Thymus (tissue), 11 donors: ENCODE measurements at regions not wholly inside any gene's neighbourhood (a gene's known extent, or its start where the extent isn't known, plus 50 kb on each side); places are given as distances from the start of the nearest gene placed in this dataset.

ENCODE experiments used
- DNase-seq, 9 donors: peaks; one replicate each; pipeline ENCODE4 v3.0.0-alpha.2; 2013; ENCODE audit warnings: low spot score in 9 of 9, low read depth in 6 of 9, missing footprints in 1 of 9
- H3K27ac ChIP-seq, 2 donors: one replicate each; pipeline ENCODE4 v1.5.1; 2013; ENCODE audit warnings: control low read depth in 1 of 2, low read depth in 1 of 2, low read length in 1 of 2, mild to moderate bottlenecking in 1 of 2, moderate library complexity in 1 of 2
- H3K27me3 ChIP-seq, 2 donors: one replicate each; pipeline ENCODE4 v1.5.1; 2013; ENCODE audit warnings: low read length in 1 of 2; ENCODE audit not compliant: control insufficient read depth in 2 of 2, insufficient read depth in 1 of 2
- H3K36me3 ChIP-seq, 2 donors: one replicate each; pipeline ENCODE4 v1.5.1; 2013; ENCODE audit warnings: low read length in 1 of 2, mild to moderate bottlenecking in 1 of 2, moderate library complexity in 1 of 2; ENCODE audit not compliant: control insufficient read depth in 2 of 2, insufficient read depth in 2 of 2
- H3K4me1 ChIP-seq, 2 donors: one replicate each; pipeline ENCODE4 v1.5.1; 2013; ENCODE audit warnings: low read length in 2 of 2; ENCODE audit not compliant: control insufficient read depth in 2 of 2, insufficient read depth in 2 of 2
- H3K4me3 ChIP-seq, 2 donors: one replicate each; pipeline ENCODE4 v1.5.1; 2013; ENCODE audit warnings: low read length in 2 of 2, control low read depth in 1 of 2, mild to moderate bottlenecking in 1 of 2
- H3K9me3 ChIP-seq, 2 donors: one replicate each; pipeline ENCODE4 v1.5.1; 2013; ENCODE audit warnings: low read length in 1 of 2, mild to moderate bottlenecking in 1 of 2; ENCODE audit not compliant: control insufficient read depth in 2 of 2, insufficient read depth in 1 of 2
- WGBS: extraction: QIAGEN DNeasy Blood & Tissue Kit; methylation state at CpG from one replicate; pipeline ENCODE4 v1.1.7; 2013; 5-methylcytosine and 5-hydroxymethylcytosine counted together
- donor health status: healthy.

- H3K27ac ChIP-seq: no peak overlapping the region
- DNase-seq: no peak
- no peaks in the 10 kb centered on the region for H3K36me3 ChIP-seq
- H3K9me3 ChIP-seq: no peaks in the 10 kb centered on the region
- H3K4me1 ChIP-seq: no peaks in the 10 kb centered on the region
- 97% methylated on average over 5 of the region's 5 CpGs for WGBS
- H3K27me3 ChIP-seq: no peaks in the 10 kb centered on the region
- no peak overlapping the region for H3K4me3 ChIP-seq
Observed at GRCh38 chr15:61689067-61689466, 371.2 kb downstream of the VPS13C start.

- Histone ChIP-seq H3K4me1 (no peaks in the 10 kb centered on the region), H3K27me3 (no peaks in the 10 kb centered on the region), H3K27ac (no peak overlapping the region), H3K36me3 (no peaks in the 10 kb centered on the region), H3K9me3 (no peaks in the 10 kb centered on the region), H3K4me3 (no peak overlapping the region)
- DNase-seq: no peak
Observed at GRCh38 chr15:61687651-61688050, 372.6 kb downstream of the VPS13C start.

- DNase-seq: no peak
- Histone ChIP-seq H3K27me3 (no peaks in the 10 kb centered on the region), H3K36me3 (no peaks in the 10 kb centered on the region), H3K4me3 (no peak overlapping the region), H3K9me3 (no peaks in the 10 kb centered on the region), H3K4me1 (no peaks in the 10 kb centered on the region), H3K27ac (no peak overlapping the region)
- 74% methylated on average over 6 of the region's 6 CpGs for WGBS
Observed at GRCh38 chr15:61687124-61687523, 373.1 kb downstream of the VPS13C start.

GRCh38 chr15:61685971-61686370 lies 374.3 kb downstream of the VPS13C start:
- Histone ChIP-seq H3K36me3 (no peaks in the 10 kb centered on the region), H3K9me3 (no peaks in the 10 kb centered on the region), H3K27ac (no peak overlapping the region), H3K4me3 (no peak overlapping the region), H3K4me1 (no peaks in the 10 kb centered on the region), H3K27me3 (no peaks in the 10 kb centered on the region)
- DNase-seq: no peak
- WGBS: 93% methylated on average over 2 of the region's 2 CpGs

- DNase-seq: no peak
- 83% methylated on average over 4 of the region's 4 CpGs for WGBS
- H3K27ac ChIP-seq: no peak overlapping the region
- H3K4me3 ChIP-seq: no peak overlapping the region
- H3K36me3 ChIP-seq: no peaks in the 10 kb centered on the region
- no peaks in the 10 kb centered on the region for H3K27me3 ChIP-seq
- H3K9me3 ChIP-seq: no peaks in the 10 kb centered on the region
- no peaks in the 10 kb centered on the region for H3K4me1 ChIP-seq
Observed at GRCh38 chr15:61685534-61685933, 374.7 kb downstream of the VPS13C start.

GRCh38 chr15:61684749-61685467 lies 375.3 kb downstream of the VPS13C start:
- Histone ChIP-seq H3K36me3 (no peaks in the 10 kb centered on the region), H3K27me3 (no peaks in the 10 kb centered on the region), H3K9me3 (no peaks in the 10 kb centered on the region), H3K27ac (no peak overlapping the region), H3K4me1 (no peaks in the 10 kb centered on the region), H3K4me3 (no peak overlapping the region)
- 96% methylated on average over 2 of the region's 2 CpGs for WGBS
- DNase-seq: no peak

- H3K27me3 ChIP-seq: no peaks in the 10 kb centered on the region
- no peaks in the 10 kb centered on the region for H3K36me3 ChIP-seq
- no peak for DNase-seq
- no peaks in the 10 kb centered on the region for H3K9me3 ChIP-seq
- H3K4me1 ChIP-seq: no peaks in the 10 kb centered on the region
- H3K4me3 ChIP-seq: no peak overlapping the region
- no peak overlapping the region for H3K27ac ChIP-seq
- WGBS: 98% methylated on average over 6 of the region's 6 CpGs
Observed at GRCh38 chr15:61682891-61683735, 377.1 kb downstream of the VPS13C start.

GRCh38 chr15:61681676-61682075 lies 378.6 kb downstream of the VPS13C start:
- H3K36me3 ChIP-seq: no peaks in the 10 kb centered on the region
- no peaks in the 10 kb centered on the region for H3K27me3 ChIP-seq
- H3K27ac ChIP-seq: no peak overlapping the region
- 79% methylated on average over 2 of the region's 2 CpGs for whole genome bisulfite sequencing
- no peak overlapping the region for H3K4me3 ChIP-seq
- no peak for DNase-seq
- no peaks in the 10 kb centered on the region for H3K4me1 ChIP-seq
- H3K9me3 ChIP-seq: no peaks in the 10 kb centered on the region

- Histone ChIP-seq H3K27me3 (no peaks in the 10 kb centered on the region), H3K9me3 (no peaks in the 10 kb centered on the region), H3K4me3 (no peak overlapping the region), H3K27ac (no peak overlapping the region), H3K4me1 (no peaks in the 10 kb centered on the region), H3K36me3 (no peaks in the 10 kb centered on the region)
- no peak for DNase-seq
- 100% methylated on average over 2 of the region's 2 CpGs for WGBS
Observed at GRCh38 chr15:61681038-61681418, 379.2 kb downstream of the VPS13C start.
